ENCODE measurements at regions not wholly inside any gene's neighbourhood (a gene's known extent, or its start where the extent isn't known, plus 50 kb on each side); places are given as distances from the start of the nearest gene placed in this dataset.

DNA sequence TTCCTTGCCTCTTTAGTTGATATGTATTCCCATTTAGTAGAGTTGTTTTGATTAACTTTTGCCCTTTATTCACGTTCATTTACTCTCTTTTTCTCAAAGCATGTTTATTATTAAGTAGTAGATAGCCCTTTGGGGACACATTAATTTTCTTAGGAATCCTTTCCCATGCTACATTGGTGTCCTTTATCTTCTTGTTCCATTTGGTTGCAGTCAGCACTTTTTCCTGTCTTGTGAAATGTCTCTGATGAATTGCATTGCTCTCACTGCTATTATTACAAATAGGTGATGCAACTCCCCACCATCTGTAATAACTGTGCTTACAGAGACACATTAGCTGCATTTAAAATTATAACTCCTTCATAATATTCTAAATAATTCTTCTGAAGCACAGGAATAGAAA is 428.5 kb upstream of the CNTNAP5 start:
- H3K4me2 ChIP-seq, result no peak overlapping the region
- H3F3A ChIP-seq (replicated peaks; ENCODE audit: low read depth), result no peaks in the 10 kb centered on the region
- H3K4me3 Mint-ChIP-seq, result no peak overlapping the region
- H3K9me3 Mint-ChIP-seq, result peaks cover 15% of the 10 kb centered on the region
- no peak overlapping the region for H3K27ac ChIP-seq (ENCODE audit: low read depth)
- TF ChIP-seq, protein P1, sequence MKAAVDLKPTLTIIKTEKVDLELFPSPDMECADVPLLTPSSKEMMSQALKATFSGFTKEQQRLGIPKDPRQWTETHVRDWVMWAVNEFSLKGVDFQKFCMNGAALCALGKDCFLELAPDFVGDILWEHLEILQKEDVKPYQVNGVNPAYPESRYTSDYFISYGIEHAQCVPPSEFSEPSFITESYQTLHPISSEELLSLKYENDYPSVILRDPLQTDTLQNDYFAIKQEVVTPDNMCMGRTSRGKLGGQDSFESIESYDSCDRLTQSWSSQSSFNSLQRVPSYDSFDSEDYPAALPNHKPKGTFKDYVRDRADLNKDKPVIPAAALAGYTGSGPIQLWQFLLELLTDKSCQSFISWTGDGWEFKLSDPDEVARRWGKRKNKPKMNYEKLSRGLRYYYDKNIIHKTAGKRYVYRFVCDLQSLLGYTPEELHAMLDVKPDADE (IDR thresholded peaks at IDR 0.05), result no peak
- H3K27ac Mint-ChIP-seq, result no peak overlapping the region
- H3K4me3 ChIP-seq, result no peak overlapping the region
- no peaks in the 10 kb centered on the region for H3K27me3 ChIP-seq (ENCODE audit: insufficient read depth)
- no peak overlapping the region for H2AFZ ChIP-seq
- ATAC-seq (no peak), DNase-seq (ENCODE audit: low spot score) (no peak)
- H3K9me2 ChIP-seq (ENCODE audit: insufficient read depth), result peaks cover 6% of the 10 kb centered on the region; the same call in 1 of the 2 replicates
- H4K20me1 ChIP-seq (replicated peaks; ENCODE audit: insufficient read depth), result no peaks in the 10 kb centered on the region
- no peaks in the 10 kb centered on the region for H3K36me3 ChIP-seq (ENCODE audit: insufficient read depth)
- H3K4me1 ChIP-seq (ENCODE audit: insufficient read depth), result no peaks in the 10 kb centered on the region
- no peaks in the 10 kb centered on the region for H3K79me2 ChIP-seq (replicated peaks; ENCODE audit: insufficient read depth)
- no peaks in the 10 kb centered on the region for H3K4me1 Mint-ChIP-seq
- H3K27me3 Mint-ChIP-seq (ENCODE audit: insufficient read depth, low read depth, poor library complexity), result no peaks in the 10 kb centered on the region
- H3K36me3 Mint-ChIP-seq (ENCODE audit: low read depth), result peaks cover 9% of the 10 kb centered on the region; the same call in 2 of the 3 replicates

DNA sequence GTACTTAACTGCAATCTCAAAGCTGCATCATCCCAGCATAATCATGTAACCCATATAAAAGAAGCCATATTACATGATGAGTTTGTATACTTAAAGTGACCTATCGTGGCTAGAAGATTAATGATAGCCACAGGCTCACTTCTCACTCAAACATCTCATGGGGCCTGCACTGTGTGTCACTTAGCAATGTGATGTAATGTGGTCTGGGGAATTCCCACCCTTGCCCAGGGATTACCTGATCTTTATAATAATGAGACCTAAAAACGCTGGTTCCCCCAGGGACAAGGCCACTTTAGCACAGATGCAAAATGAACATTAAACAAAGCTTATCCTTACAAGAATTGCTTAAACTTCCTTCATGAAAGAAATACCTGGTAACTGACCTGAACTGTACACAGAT is 427.1 kb upstream of the CNTNAP5 start:
- H4K20me1 ChIP-seq (replicated peaks; ENCODE audit: insufficient read depth), result no peaks in the 10 kb centered on the region
- H3K27ac ChIP-seq (ENCODE audit: low read depth), result no peak overlapping the region
- peaks cover 11% of the 10 kb centered on the region; the same call in 1 of the 2 replicates for H3K9me2 ChIP-seq (ENCODE audit: insufficient read depth)
- H2AFZ ChIP-seq, result no peak overlapping the region
- Mint-ChIP-seq H3K4me3 (no peak overlapping the region), H3K9me3 (peaks cover 6% of the 10 kb centered on the region; the same call in 1 of the 3 replicates), H3K27ac (no peak overlapping the region), H3K27me3 (ENCODE audit: insufficient read depth, low read depth, poor library complexity) (no peaks in the 10 kb centered on the region), H3K4me1 (no peaks in the 10 kb centered on the region), H3K36me3 (ENCODE audit: low read depth) (no peaks in the 10 kb centered on the region; the same call in 1 of the 3 replicates)
- ATAC-seq, result no peak
- no peaks in the 10 kb centered on the region for H3K4me1 ChIP-seq (ENCODE audit: insufficient read depth)
- H3K4me2 ChIP-seq, result no peak overlapping the region
- H3K4me3 ChIP-seq, result no peak overlapping the region
- no peaks in the 10 kb centered on the region for H3F3A ChIP-seq (replicated peaks; ENCODE audit: low read depth)
- DNase-seq (ENCODE audit: low spot score), result no peak
- no peaks in the 10 kb centered on the region for H3K27me3 ChIP-seq (ENCODE audit: insufficient read depth)
- H3K36me3 ChIP-seq (ENCODE audit: insufficient read depth), result no peaks in the 10 kb centered on the region
- TF ChIP-seq CREB1 (CRISPR knock-in tag; IDR thresholded peaks at IDR 0.05; ENCODE audit: low read depth) (no peak), STAT1 (IDR thresholded peaks at IDR 0.05; ENCODE audit: unreplicated experiment) (no peak), POLR2AphosphoS5 (IDR thresholded peaks at IDR 0.05; ENCODE audit: low read depth) (no peak), EZH2 (IDR thresholded peaks at IDR 0.05; ENCODE audit: low read depth, unreplicated experiment) (no peak)
- TF ChIP-seq, protein P2, sequence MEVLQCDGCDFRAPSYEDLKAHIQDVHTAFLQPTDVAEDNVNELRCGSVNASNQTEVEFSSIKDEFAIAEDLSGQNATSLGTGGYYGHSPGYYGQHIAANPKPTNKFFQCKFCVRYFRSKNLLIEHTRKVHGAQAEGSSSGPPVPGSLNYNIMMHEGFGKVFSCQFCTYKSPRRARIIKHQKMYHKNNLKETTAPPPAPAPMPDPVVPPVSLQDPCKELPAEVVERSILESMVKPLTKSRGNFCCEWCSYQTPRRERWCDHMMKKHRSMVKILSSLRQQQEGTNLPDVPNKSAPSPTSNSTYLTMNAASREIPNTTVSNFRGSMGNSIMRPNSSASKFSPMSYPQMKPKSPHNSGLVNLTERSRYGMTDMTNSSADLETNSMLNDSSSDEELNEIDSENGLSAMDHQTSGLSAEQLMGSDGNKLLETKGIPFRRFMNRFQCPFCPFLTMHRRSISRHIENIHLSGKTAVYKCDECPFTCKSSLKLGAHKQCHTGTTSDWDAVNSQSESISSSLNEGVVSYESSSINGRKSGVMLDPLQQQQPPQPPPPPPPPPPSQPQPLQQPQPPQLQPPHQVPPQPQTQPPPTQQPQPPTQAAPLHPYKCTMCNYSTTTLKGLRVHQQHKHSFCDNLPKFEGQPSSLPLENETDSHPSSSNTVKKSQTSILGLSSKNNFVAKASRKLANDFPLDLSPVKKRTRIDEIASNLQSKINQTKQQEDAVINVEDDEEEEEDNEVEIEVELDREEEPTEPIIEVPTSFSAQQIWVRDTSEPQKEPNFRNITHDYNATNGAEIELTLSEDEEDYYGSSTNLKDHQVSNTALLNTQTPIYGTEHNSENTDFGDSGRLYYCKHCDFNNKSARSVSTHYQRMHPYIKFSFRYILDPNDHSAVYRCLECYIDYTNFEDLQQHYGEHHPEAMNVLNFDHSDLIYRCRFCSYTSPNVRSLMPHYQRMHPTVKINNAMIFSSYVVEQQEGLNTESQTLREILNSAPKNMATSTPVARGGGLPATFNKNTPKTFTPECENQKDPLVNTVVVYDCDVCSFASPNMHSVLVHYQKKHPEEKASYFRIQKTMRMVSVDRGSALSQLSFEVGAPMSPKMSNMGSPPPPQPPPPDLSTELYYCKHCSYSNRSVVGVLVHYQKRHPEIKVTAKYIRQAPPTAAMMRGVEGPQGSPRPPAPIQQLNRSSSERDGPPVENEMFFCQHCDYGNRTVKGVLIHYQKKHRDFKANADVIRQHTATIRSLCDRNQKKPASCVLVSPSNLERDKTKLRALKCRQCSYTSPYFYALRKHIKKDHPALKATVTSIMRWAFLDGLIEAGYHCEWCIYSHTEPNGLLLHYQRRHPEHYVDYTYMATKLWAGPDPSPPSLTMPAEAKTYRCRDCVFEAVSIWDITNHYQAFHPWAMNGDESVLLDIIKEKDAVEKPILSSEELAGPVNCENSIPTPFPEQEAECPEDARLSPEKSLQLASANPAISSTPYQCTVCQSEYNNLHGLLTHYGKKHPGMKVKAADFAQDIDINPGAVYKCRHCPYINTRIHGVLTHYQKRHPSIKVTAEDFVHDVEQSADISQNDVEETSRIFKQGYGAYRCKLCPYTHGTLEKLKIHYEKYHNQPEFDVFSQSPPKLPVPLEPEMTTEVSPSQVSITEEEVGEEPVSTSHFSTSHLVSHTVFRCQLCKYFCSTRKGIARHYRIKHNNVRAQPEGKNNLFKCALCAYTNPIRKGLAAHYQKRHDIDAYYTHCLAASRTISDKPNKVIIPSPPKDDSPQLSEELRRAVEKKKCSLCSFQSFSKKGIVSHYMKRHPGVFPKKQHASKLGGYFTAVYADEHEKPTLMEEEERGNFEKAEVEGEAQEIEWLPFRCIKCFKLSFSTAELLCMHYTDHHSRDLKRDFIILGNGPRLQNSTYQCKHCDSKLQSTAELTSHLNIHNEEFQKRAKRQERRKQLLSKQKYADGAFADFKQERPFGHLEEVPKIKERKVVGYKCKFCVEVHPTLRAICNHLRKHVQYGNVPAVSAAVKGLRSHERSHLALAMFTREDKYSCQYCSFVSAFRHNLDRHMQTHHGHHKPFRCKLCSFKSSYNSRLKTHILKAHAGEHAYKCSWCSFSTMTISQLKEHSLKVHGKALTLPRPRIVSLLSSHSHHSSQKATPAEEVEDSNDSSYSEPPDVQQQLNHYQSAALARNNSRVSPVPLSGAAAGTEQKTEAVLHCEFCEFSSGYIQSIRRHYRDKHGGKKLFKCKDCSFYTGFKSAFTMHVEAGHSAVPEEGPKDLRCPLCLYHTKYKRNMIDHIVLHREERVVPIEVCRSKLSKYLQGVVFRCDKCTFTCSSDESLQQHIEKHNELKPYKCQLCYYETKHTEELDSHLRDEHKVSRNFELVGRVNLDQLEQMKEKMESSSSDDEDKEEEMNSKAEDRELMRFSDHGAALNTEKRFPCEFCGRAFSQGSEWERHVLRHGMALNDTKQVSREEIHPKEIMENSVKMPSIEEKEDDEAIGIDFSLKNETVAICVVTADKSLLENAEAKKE (CRISPR knock-in tag; IDR thresholded peaks at IDR 0.05), result no peak
- TF ChIP-seq, protein P3, sequence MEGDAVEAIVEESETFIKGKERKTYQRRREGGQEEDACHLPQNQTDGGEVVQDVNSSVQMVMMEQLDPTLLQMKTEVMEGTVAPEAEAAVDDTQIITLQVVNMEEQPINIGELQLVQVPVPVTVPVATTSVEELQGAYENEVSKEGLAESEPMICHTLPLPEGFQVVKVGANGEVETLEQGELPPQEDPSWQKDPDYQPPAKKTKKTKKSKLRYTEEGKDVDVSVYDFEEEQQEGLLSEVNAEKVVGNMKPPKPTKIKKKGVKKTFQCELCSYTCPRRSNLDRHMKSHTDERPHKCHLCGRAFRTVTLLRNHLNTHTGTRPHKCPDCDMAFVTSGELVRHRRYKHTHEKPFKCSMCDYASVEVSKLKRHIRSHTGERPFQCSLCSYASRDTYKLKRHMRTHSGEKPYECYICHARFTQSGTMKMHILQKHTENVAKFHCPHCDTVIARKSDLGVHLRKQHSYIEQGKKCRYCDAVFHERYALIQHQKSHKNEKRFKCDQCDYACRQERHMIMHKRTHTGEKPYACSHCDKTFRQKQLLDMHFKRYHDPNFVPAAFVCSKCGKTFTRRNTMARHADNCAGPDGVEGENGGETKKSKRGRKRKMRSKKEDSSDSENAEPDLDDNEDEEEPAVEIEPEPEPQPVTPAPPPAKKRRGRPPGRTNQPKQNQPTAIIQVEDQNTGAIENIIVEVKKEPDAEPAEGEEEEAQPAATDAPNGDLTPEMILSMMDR (conservative IDR thresholded peaks at IDR 0.05; ENCODE audit: low read depth in 2 of 2), result no peak
- no peaks in the 10 kb centered on the region for H3K79me2 ChIP-seq (replicated peaks; ENCODE audit: insufficient read depth)

All from GM23338 (cell line).